ENCODE measurements at regions not wholly inside any gene's neighbourhood (a gene's known extent, or its start where the extent isn't known, plus 50 kb on each side); places are given as distances from the start of the nearest gene placed in this dataset.
"Not testable (repeated sequence)": the region's sequence is repeated elsewhere in the genome, so short reads cannot be mapped to it uniquely, and the experiment has no call there.

DNA sequence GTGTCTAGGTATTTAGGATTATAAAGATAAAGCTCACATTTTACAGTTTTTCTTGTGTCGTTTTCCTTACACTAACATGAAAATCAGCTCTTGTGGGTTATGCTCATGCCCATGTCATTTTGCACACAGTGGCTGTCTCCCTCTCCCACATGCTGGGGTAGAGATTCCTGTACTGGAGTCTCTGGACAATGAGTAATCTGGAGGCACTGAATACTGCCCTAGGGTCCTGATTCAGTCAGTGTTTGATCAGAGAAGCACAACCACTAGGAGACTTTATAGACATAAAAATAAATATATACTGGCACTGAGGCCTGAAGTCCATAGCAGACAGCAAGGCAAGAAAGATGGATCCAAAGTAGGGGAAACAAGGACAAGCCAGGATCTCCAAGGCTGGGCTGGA, 1008.8 kb downstream of the KCNMA1 start:
- no peak for TF ChIP-seq CTCF (IDR thresholded peaks at IDR 0.05; ENCODE audit: low read depth, low read length, missing control alignments)
- DNase-seq (ENCODE audit: low read depth), result no peak
- in situ Hi-C loops (cut with HindIII; ENCODE audit: low sequenced_read_pairs), result no loop called here

GRCh38 chr10:76626386-76626785, 1011.2 kb downstream of the KCNMA1 start:
- H3K4me3 ChIP-seq (ENCODE audit: low read depth, low read length), result no peak overlapping the region
- in situ Hi-C loops (cut with HindIII; ENCODE audit: low sequenced_read_pairs), result no loop called here
- DNase-seq (ENCODE audit: low read depth), result no peak
- no peak for TF ChIP-seq CTCF (IDR thresholded peaks at IDR 0.05; ENCODE audit: low read depth, low read length, missing control alignments)

More for the DNA sequence above, 1008.8 kb downstream of the KCNMA1 start:
- no peak overlapping the region for H3K4me3 ChIP-seq (ENCODE audit: low read depth, low read length)

DNA sequence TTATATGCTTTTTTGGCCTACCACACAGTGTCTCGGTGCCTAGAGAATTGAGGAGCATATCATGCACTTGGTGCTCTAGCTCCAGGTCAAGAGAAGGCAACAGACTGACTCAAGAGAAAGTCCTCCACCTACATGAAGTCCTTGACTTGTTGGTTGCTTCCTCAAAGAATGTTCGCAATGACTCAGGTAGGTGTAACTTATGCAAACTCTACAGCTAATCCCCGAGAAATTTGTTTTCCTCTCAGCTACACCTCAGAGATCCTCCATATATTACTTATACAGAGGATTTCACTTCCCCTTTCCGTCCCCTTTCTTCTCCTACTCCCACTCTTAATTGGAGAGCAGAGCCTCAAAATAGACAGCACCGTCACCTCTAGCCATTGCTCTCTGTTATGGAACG, 1013.1 kb downstream of the KCNMA1 start:
- no peak for DNase-seq (ENCODE audit: low read depth)
- no peak overlapping the region for H3K4me3 ChIP-seq (ENCODE audit: low read depth, low read length)
- in situ Hi-C loops (cut with HindIII; ENCODE audit: low sequenced_read_pairs), result no loop called here
- no peak for TF ChIP-seq CTCF (IDR thresholded peaks at IDR 0.05; ENCODE audit: low read depth, low read length, missing control alignments)

GRCh38 chr10:76621886-76622620, 1015.6 kb downstream of the KCNMA1 start:
- no peak for DNase-seq (ENCODE audit: low read depth)
- H3K4me3 ChIP-seq (ENCODE audit: low read depth, low read length), result no peak overlapping the region
- TF ChIP-seq CTCF (IDR thresholded peaks at IDR 0.05; ENCODE audit: low read depth, low read length, missing control alignments), result no peak
- in situ Hi-C loops (cut with HindIII; ENCODE audit: low sequenced_read_pairs), result no loop called here

GRCh38 chr10:76618641-76619040, 1019.0 kb downstream of the KCNMA1 start:
- in situ Hi-C loops (cut with HindIII; ENCODE audit: low sequenced_read_pairs), result no loop called here
- no peak for TF ChIP-seq CTCF (IDR thresholded peaks at IDR 0.05; ENCODE audit: low read depth, low read length, missing control alignments)
- H3K4me3 ChIP-seq (ENCODE audit: low read depth, low read length), result no peak overlapping the region
- no peak for DNase-seq (ENCODE audit: low read depth)

GRCh38 chr10:76618171-76618570, 1019.4 kb downstream of the KCNMA1 start:
- no peak for TF ChIP-seq CTCF (IDR thresholded peaks at IDR 0.05; ENCODE audit: low read depth, low read length, missing control alignments)
- no peak for DNase-seq (ENCODE audit: low read depth)
- H3K4me3 ChIP-seq (ENCODE audit: low read depth, low read length), result no peak overlapping the region
- in situ Hi-C loops (cut with HindIII; ENCODE audit: low sequenced_read_pairs), result no loop called here

- in situ Hi-C loops (cut with HindIII; ENCODE audit: low sequenced_read_pairs); H3K4me3 ChIP-seq (ENCODE audit: low read depth, low read length); DNase-seq (ENCODE audit: low read depth): not testable (repeated sequence)
These were observed 1020.9 kb downstream of the KCNMA1 start for GRCh38 chr10:76616666-76617065.

Measured in astrocyte of the cerebellum (primary cell).